Spleen (tissue), 7 donors: ENCODE measurements at regions not wholly inside any gene's neighbourhood (a gene's known extent, or its start where the extent isn't known, plus 50 kb on each side); places are given as distances from the start of the nearest gene placed in this dataset.

Experiments used
- POLR2A ChIP-seq, 3 donors: fragments of 450-650 bp; IDR thresholded peaks; one replicate each; pipeline ENCODE4 v1.5.1; 2017; ENCODE audit warnings: antibody characterized with exemption in 3 of 3, mild to moderate bottlenecking in 1 of 3
- POLR2AphosphoS5 ChIP-seq, 3 donors: sonication (generic); formaldehyde crosslinking; IDR thresholded peaks; one replicate each; pipeline ENCODE4 v1.5.1; 2017; ENCODE audit warnings: antibody characterized with exemption in 3 of 3
- TF ChIP-seq, protein P1 (sequence below), 11 experiments: fragments of 200-600 bp in 7 of 11; fragments of 450-650 bp in 4 of 11; sonication (generic) in 4 of 11; IDR thresholded peaks in 8 of 11; conservative IDR thresholded peaks in 3 of 11; 1 replicate in 7 of 11; 2 replicates in 4 of 11; pipeline versions ENCODE4 v1.4.0 to v1.8.0; 2016 to 2021; ENCODE audit warnings: antibody characterized with exemption in 11 of 11, inconsistent platforms in 4 of 11, mild to moderate bottlenecking in 1 of 11
- donor health status: DM: no; HTN: no; CAD: no; lungs with moderate emphysema.
- donor health status: DM: no; HTN: no; CAD: no.
- donor health status: DM: no; HTN: no; CAD: no.

DNA sequence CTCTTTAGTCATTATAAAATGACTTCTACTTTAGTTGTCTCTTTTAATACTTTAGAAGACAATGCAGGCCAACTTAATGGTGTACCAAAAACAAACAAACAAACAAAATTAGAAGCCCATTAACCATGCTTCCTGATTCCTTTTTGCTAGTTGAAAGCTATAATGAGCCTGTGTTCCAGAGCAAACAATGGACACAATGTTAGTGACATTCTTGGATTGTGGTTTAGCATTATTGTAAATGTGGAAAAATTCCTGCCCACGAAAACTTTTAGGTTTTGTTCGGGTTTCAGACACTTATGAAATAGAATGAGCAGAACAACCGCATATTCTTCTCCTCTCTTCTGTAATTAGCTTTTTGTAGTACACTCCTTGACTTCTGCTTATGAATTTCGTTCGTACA is 1682.7 kb upstream of the PCDH7 start:
- TF ChIP-seq, protein P1, sequence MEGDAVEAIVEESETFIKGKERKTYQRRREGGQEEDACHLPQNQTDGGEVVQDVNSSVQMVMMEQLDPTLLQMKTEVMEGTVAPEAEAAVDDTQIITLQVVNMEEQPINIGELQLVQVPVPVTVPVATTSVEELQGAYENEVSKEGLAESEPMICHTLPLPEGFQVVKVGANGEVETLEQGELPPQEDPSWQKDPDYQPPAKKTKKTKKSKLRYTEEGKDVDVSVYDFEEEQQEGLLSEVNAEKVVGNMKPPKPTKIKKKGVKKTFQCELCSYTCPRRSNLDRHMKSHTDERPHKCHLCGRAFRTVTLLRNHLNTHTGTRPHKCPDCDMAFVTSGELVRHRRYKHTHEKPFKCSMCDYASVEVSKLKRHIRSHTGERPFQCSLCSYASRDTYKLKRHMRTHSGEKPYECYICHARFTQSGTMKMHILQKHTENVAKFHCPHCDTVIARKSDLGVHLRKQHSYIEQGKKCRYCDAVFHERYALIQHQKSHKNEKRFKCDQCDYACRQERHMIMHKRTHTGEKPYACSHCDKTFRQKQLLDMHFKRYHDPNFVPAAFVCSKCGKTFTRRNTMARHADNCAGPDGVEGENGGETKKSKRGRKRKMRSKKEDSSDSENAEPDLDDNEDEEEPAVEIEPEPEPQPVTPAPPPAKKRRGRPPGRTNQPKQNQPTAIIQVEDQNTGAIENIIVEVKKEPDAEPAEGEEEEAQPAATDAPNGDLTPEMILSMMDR (IDR thresholded peaks at IDR 0.05 in 8 of 11, conservative IDR thresholded peaks at IDR 0.05 in 3 of 11), result no peak
- TF ChIP-seq POLR2AphosphoS5 (IDR thresholded peaks at IDR 0.05), result no peak
- TF ChIP-seq POLR2A (IDR thresholded peaks at IDR 0.05), result no peak
